HepG2 (cell line): ENCODE measurements at regions not wholly inside any gene's neighbourhood (a gene's known extent, or its start where the extent isn't known, plus 50 kb on each side); places are given as distances from the start of the nearest gene placed in this dataset.

Experiments
- ATAC-seq: fragments of 200-7000 bp; cut with Tn5 transposase; 3 replicates; pipeline ENCODE4 v1.9.1; 2020; ENCODE audit warnings: mild to moderate bottlenecking, moderate library complexity
- BruUV-seq: library from RNA; stranded (reverse); fragments of 400-500 nt; replicated peaks from 2 replicates; lab custom pipeline; 2021; lab: Mats Ljungman, UMichigan
- CTCF ChIA-PET: fragments of 300-600 bp; formaldehyde crosslinking; extraction: SDS; loops from one replicate; lab custom pipeline; 2021; ENCODE audit warnings: low total read pairs, inconsistent platforms, low intra/inter-chr PET ratio; lab: Yijun Ruan, JAX
- POLR2A ChIA-PET: fragments of 350-600 bp; sonication (Branson Sonifier 250); formaldehyde crosslinking; loops from one replicate; lab custom pipeline; 2020; ENCODE audit warnings: antibody characterized with exemption, inconsistent platforms; lab: Yijun Ruan, JAX
- DNase-seq: peaks from one replicate; pipeline ENCODE4 v3.0.0-alpha.2; 2015; ENCODE audit warnings: low spot score
- FAIRE-seq: peaks from 3 replicates; lab custom pipeline; 2011; peaks lifted over from hg19 to GRCh38; lab: Jason Lieb, UNC
- H2AFZ ChIP-seq: one replicate; pipeline ENCODE4 v1.6.1; 2011; ENCODE audit warnings: low read length, inconsistent platforms
- H3K27ac ChIP-seq: fragments of 300-600 bp; 3 replicates; pipeline ENCODE4 v1.8.0; 2011; ENCODE audit warnings: mixed run types, mild to moderate bottlenecking, mixed read lengths, low read length, inconsistent platforms; ENCODE audit not compliant: insufficient read depth; ENCODE audit errors: extremely low read length
- H3K27me3 ChIP-seq, 2 experiments: fragments of 200-600 bp in 1 of 2; 2 replicates in 1 of 2; 3 replicates in 1 of 2; pipeline versions ENCODE4 v1.6.0 to v1.8.0; 2011; ENCODE audit warnings: low read length in 2 of 2, mild to moderate bottlenecking in 2 of 2, moderate library complexity in 2 of 2, inconsistent platforms in 1 of 2; ENCODE audit not compliant: insufficient read depth in 2 of 2, control insufficient read depth in 1 of 2
- H3K36me3 ChIP-seq, 2 experiments: fragments of 200-600 bp in 1 of 2; replicated peaks in 1 of 2; 2 replicates in 1 of 2; 3 replicates in 1 of 2; pipeline versions ENCODE4 v1.5.1 to v1.8.0; 2011; ENCODE audit warnings: low read length in 2 of 2, inconsistent platforms in 1 of 2; ENCODE audit not compliant: insufficient read depth in 2 of 2, control insufficient read depth in 1 of 2
- H3K4me1 ChIP-seq: 2 replicates; pipeline ENCODE4 v1.5.1; 2012; ENCODE audit warnings: low read length, inconsistent platforms; ENCODE audit not compliant: insufficient read depth
- H3K4me2 ChIP-seq: 2 replicates; pipeline ENCODE4 v1.6.0; 2011; ENCODE audit warnings: low read depth, low read length, inconsistent platforms
- H3K4me3 ChIP-seq, 3 experiments: fragments of 200-600 bp in 1 of 3; sonication (generic), shearing (Covaris generic) in 1 of 3; replicated peaks in 1 of 3; 2 replicates each; pipeline ENCODE4 v1.5.1; 2011 to 2016; ENCODE audit warnings: low read length in 3 of 3, inconsistent platforms in 2 of 3, low read depth in 2 of 3, mild to moderate bottlenecking in 2 of 3, control low read depth in 1 of 3, mixed read lengths in 1 of 3; ENCODE audit not compliant: insufficient read depth in 1 of 3
- H3K79me2 ChIP-seq: one replicate; pipeline ENCODE4 v1.6.1; 2011; ENCODE audit warnings: low read length, inconsistent platforms; ENCODE audit not compliant: insufficient read depth
- H3K9ac ChIP-seq: 2 replicates; pipeline ENCODE4 v1.6.0; 2011; ENCODE audit warnings: mild to moderate bottlenecking, low read depth, low read length, inconsistent platforms; ENCODE audit not compliant: insufficient read depth
- H3K9me3 ChIP-seq: 2 replicates; pipeline ENCODE4 v1.5.1; 2012; ENCODE audit warnings: mild to moderate bottlenecking, low read length
- H4K20me1 ChIP-seq: 2 replicates; pipeline ENCODE4 v1.6.0; 2011; ENCODE audit warnings: inconsistent platforms, mild to moderate bottlenecking, low read length, moderate library complexity; ENCODE audit not compliant: insufficient read depth
- BORCS8-MEF2B ChIP-seq: sonication (generic); formaldehyde crosslinking; IDR thresholded peaks from 2 replicates; pipeline ENCODE4 v1.8.0; 2022; ENCODE audit warnings: mild to moderate bottlenecking, missing genetic modification reagents
- CTCF ChIP-seq: sonication (generic); formaldehyde crosslinking; IDR thresholded peaks from 2 replicates; pipeline ENCODE4 v1.5.0; 2020; ENCODE audit warnings: mild to moderate bottlenecking, missing genetic modification reagents, moderate library complexity
- FOSL2 ChIP-seq: sonication (generic); formaldehyde crosslinking; IDR thresholded peaks from 2 replicates; pipeline ENCODE4 v1.4.0; 2020; ENCODE audit warnings: missing genetic modification reagents
- GABPB1 ChIP-seq: IDR thresholded peaks from 2 replicates; pipeline ENCODE4 v1.6.1; 2016; ENCODE audit warnings: mild to moderate bottlenecking, missing genetic modification reagents, moderate library complexity, missing compliant biosample characterization
- KAT7 ChIP-seq: IDR thresholded peaks from 2 replicates; pipeline ENCODE4 v1.6.1; 2018; ENCODE audit warnings: borderline replicate concordance, missing compliant biosample characterization
- NR2F6 ChIP-seq, 2 experiments: IDR thresholded peaks; 2 replicates each; pipeline ENCODE4 v1.6.1; 2016; ENCODE audit warnings: antibody characterized with exemption in 1 of 2, mild to moderate bottlenecking in 1 of 2
- PPARG ChIP-seq: conservative IDR thresholded peaks from 2 replicates; pipeline ENCODE4 v1.6.1; 2016; ENCODE audit warnings: missing biosample characterization, missing genetic modification reagents
- STAG1 ChIP-seq: sonication (generic); formaldehyde crosslinking; IDR thresholded peaks from 2 replicates; pipeline ENCODE4 v1.4.0; 2020; ENCODE audit warnings: missing genetic modification reagents
- TERF1 ChIP-seq: sonication (generic); formaldehyde crosslinking; IDR thresholded peaks from 2 replicates; pipeline ENCODE4 v1.8.0; 2022; ENCODE audit warnings: mild to moderate bottlenecking, missing genetic modification reagents, moderate library complexity
- ZFP41 ChIP-seq: sonication (generic); formaldehyde crosslinking; IDR thresholded peaks from 2 replicates; pipeline ENCODE4 v1.4.0; 2020; ENCODE audit warnings: mild to moderate bottlenecking, missing genetic modification reagents, borderline replicate concordance
- ZFP90 ChIP-seq: sonication (generic); formaldehyde crosslinking; IDR thresholded peaks from 2 replicates; pipeline ENCODE4 v1.8.0; 2022; ENCODE audit warnings: missing genetic modification reagents, mild to moderate bottlenecking, inconsistent platforms, borderline replicate concordance
- ZNF251 ChIP-seq: sonication (generic); formaldehyde crosslinking; IDR thresholded peaks from 2 replicates; pipeline ENCODE4 v1.9.0; 2021; ENCODE audit warnings: mild to moderate bottlenecking, missing genetic modification reagents
- WGBS: methylation state at CpG from one replicate; pipeline ENCODE4 v1.1.6; 2017; ENCODE audit warnings: low lambda C conversion rate; 5-methylcytosine and 5-hydroxymethylcytosine counted together
- in situ Hi-C: cut with HindIII; loops from 2 replicates; pipeline ENCODE4 v1.10.0; 2017; ENCODE audit warnings: low pct_unique_long_range_greater_than_20kb; ENCODE audit not compliant: extremely low pct_ligation_motif_present
- intact Hi-C: fragments of 100-400 bp; cut with micrococcal nuclease; formaldehyde crosslinking; loops from one replicate; pipeline ENCODE4 v1.10.0; 2022; ENCODE audit not compliant: unreplicated experiment
- TF ChIP-seq, protein P1 (sequence below): sonication (generic); formaldehyde crosslinking; IDR thresholded peaks from 2 replicates; pipeline ENCODE4 v1.4.0; 2020; ENCODE audit warnings: missing genetic modification reagents, borderline replicate concordance
- TF ChIP-seq, protein P2 (sequence below): sonication (generic); formaldehyde crosslinking; IDR thresholded peaks from 2 replicates; pipeline ENCODE4 v1.4.0; 2020; ENCODE audit warnings: missing genetic modification reagents

DNA sequence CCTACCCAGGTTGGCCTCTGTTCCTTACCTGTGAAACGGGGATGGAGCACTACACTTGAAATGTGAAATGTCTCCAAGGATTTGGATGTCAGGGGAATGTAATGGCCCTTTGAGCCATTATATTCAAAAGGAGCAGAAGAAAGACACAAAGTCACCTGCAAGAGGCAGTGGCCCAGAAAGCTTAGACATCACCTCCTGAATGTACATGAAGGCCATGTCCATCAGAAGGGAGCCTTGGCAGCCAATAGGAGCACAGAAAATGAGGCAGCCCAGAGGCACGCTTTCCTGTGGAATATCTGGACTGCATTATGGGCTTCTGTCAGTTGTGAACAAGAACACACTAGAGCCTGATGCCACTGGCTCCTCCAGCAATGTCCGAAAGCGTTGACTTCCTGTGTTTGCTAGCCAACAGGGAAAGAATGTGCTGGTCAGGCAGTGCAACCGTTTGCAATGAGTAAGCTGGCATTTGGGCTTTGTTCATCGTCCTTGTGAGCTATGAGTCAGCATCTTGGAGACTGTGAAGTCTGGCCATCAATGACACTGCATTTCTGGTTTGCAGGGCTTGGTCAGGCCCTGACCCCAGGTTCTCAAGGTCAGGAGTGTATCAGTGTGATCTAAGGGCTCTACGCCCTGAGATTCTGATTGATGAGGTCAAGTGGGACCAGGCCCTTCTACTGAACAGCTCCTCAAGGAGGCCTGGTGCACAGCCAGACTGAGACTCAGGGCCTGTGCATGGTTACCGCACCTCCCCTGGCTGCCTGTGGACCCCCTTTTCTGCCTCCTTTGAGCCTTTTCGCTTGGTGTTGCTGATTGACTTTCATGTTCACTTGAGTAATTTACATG lies 222.4 kb downstream of the RPS24 start (continued):
- 0 out of 2 replicates have a peak, but pooled peaks have one; percentile 13 for TF ChIP-seq NR2F6 (IDR thresholded peaks at IDR 0.05)
- TF ChIP-seq NR2F6 (CRISPR knock-in tag; IDR thresholded peaks at IDR 0.05): no peak
- TF ChIP-seq KAT7 (CRISPR knock-in tag): no peak
- TF ChIP-seq FOSL2 (CRISPR knock-in tag): peak; percentile 89
- peak; percentile 27; the same call in 1 of the 2 replicates for TF ChIP-seq GABPB1 (CRISPR knock-in tag)
- TF ChIP-seq, protein P1, sequence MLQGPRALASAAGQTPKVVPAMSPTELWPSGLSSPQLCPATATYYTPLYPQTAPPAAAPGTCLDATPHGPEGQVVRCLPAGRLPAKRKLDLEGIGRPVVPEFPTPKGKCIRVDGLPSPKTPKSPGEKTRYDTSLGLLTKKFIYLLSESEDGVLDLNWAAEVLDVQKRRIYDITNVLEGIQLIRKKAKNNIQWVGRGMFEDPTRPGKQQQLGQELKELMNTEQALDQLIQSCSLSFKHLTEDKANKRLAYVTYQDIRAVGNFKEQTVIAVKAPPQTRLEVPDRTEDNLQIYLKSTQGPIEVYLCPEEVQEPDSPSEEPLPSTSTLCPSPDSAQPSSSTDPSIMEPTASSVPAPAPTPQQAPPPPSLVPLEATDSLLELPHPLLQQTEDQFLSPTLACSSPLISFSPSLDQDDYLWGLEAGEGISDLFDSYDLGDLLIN (CRISPR knock-in tag): no peak

DNA sequence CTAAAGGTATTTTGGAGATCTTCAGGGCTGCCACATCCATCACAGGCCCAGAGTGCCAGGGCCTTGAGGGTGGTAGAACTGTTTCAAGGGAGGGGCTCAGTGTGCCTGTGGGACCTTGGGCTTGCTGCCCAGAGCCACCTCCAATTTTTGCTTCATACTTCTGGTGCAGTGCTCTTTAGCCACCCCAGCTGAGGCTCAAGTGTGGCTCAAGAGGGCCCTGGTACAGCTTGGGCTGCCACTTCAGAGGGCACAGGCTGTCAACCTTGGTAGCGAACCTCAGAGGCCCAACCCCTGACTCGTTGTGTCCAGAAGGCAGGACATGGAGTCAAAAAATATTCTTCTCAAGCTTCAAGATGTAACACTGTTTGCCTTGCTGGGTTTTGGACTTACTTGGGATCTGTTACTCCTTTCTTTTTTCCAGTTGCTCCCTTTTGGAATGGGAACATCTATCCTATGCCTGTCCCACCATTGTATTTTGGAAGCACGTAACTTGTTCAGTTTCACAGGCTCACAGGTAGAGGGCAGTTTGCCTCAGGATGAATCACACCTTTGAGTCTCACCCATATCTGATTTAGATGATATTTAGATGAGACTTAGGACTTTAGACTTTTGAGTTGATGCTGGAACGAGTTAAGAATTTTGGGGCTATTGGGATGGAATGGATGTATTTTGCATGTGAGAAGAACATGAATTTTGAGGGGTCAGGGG lies 224.8 kb downstream of the RPS24 start:
- peaks cover 28% of the 10 kb centered on the region for H3K4me1 ChIP-seq
- no TSS peak for BruUV-seq
- WGBS: 69% methylated on average over 4 of the region's 4 CpGs
- in situ Hi-C loops: no loop called here
- no peak overlapping the region for H3K9ac ChIP-seq
- no peak for DNase-seq
- no peak overlapping the region for H3K4me2 ChIP-seq
- no peaks in the 10 kb centered on the region for H3K9me3 ChIP-seq
- no peaks in the 10 kb centered on the region for H3K36me3 ChIP-seq
- CTCF ChIA-PET: no interaction called here
- H3K4me3 ChIP-seq: no peak overlapping the region
- FAIRE-seq: peak; percentile 64
- intact Hi-C loops: no loop called here
- H4K20me1 ChIP-seq: no peaks in the 10 kb centered on the region
- H3K27ac ChIP-seq: no peak overlapping the region
- no peak overlapping the region for H2AFZ ChIP-seq
- no peak for ATAC-seq
- no peaks in the 10 kb centered on the region for H3K27me3 ChIP-seq
- no peaks in the 10 kb centered on the region for H3K79me2 ChIP-seq
- POLR2A ChIA-PET: no interaction called here
- TF ChIP-seq PPARG (no peak), BORCS8-MEF2B (CRISPR knock-in tag) (no peak), CTCF (CRISPR knock-in tag) (peak; percentile 22; the same call in 1 of the 2 replicates), ZFP90 (CRISPR knock-in tag) (no peak), TERF1 (CRISPR knock-in tag) (no peak), STAG1 (CRISPR knock-in tag) (peak; percentile 43), ZNF251 (CRISPR knock-in tag) (no peak), ZFP41 (CRISPR knock-in tag) (no peak)
- TF ChIP-seq, protein P2, sequence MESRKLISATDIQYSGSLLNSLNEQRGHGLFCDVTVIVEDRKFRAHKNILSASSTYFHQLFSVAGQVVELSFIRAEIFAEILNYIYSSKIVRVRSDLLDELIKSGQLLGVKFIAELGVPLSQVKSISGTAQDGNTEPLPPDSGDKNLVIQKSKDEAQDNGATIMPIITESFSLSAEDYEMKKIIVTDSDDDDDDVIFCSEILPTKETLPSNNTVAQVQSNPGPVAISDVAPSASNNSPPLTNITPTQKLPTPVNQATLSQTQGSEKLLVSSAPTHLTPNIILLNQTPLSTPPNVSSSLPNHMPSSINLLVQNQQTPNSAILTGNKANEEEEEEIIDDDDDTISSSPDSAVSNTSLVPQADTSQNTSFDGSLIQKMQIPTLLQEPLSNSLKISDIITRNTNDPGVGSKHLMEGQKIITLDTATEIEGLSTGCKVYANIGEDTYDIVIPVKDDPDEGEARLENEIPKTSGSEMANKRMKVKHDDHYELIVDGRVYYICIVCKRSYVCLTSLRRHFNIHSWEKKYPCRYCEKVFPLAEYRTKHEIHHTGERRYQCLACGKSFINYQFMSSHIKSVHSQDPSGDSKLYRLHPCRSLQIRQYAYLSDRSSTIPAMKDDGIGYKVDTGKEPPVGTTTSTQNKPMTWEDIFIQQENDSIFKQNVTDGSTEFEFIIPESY: no peak
